Hepatocyte (in vitro differentiated cells): ENCODE measurements at regions not wholly inside any gene's neighbourhood (a gene's known extent, or its start where the extent isn't known, plus 50 kb on each side); places are given as distances from the start of the nearest gene placed in this dataset.
"Not testable (repeated sequence)": the region's sequence is repeated elsewhere in the genome, so short reads cannot be mapped to it uniquely, and the experiment has no call there.

ENCODE experiments used
- DNase-seq: peaks from one replicate; pipeline ENCODE4 v3.0.0-alpha.2; 2016; ENCODE audit warnings: low spot score
- H2AFZ ChIP-seq: fragments of 200-600 bp; sonication (generic); 2 replicates; pipeline ENCODE4 v1.6.0; 2016; ENCODE audit warnings: antibody characterized with exemption, mild to moderate bottlenecking
- H3K27ac ChIP-seq: fragments of 200-600 bp; sonication (generic); 2 replicates; pipeline ENCODE4 v1.5.1; 2016; ENCODE audit warnings: mild to moderate bottlenecking
- H3K27me3 ChIP-seq: fragments of 200-600 bp; sonication (generic); 2 replicates; pipeline ENCODE4 v1.6.1; 2016
- H3K36me3 ChIP-seq: fragments of 200-600 bp; sonication (generic); replicated peaks from 2 replicates; pipeline ENCODE4 v1.5.1; 2016; ENCODE audit warnings: low read depth; ENCODE audit not compliant: insufficient read depth
- H3K4me1 ChIP-seq: fragments of 200-600 bp; sonication (generic); 2 replicates; pipeline ENCODE4 v1.5.1; 2016; ENCODE audit warnings: mild to moderate bottlenecking, moderate library complexity; ENCODE audit not compliant: insufficient read depth
- H3K4me2 ChIP-seq: fragments of 200-600 bp; sonication (generic); 2 replicates; pipeline ENCODE4 v1.6.0; 2016
- H3K4me3 ChIP-seq: fragments of 200-600 bp; sonication (generic); 2 replicates; pipeline ENCODE4 v1.5.1; 2016; ENCODE audit warnings: mild to moderate bottlenecking
- H3K79me2 ChIP-seq: fragments of 200-600 bp; sonication (generic); 2 replicates; pipeline ENCODE4 v1.6.0; 2017; ENCODE audit warnings: mild to moderate bottlenecking
- H3K9me2 ChIP-seq: fragments of 200-600 bp; sonication (generic); replicated peaks from 2 replicates; pipeline ENCODE4 v1.6.0; 2017; ENCODE audit warnings: mild to moderate bottlenecking; ENCODE audit not compliant: insufficient read depth
- H3K9me3 ChIP-seq: fragments of 200-600 bp; sonication (generic); 2 replicates; pipeline ENCODE4 v1.5.1; 2016; ENCODE audit warnings: low read depth, mild to moderate bottlenecking
- H4K20me1 ChIP-seq: fragments of 200-600 bp; sonication (generic); 2 replicates; pipeline ENCODE4 v1.6.0; 2016; ENCODE audit warnings: mild to moderate bottlenecking; ENCODE audit not compliant: insufficient read depth, poor library complexity, severe bottlenecking
- EZH2 ChIP-seq: fragments of 200-600 bp; sonication (generic); IDR thresholded peaks from 2 replicates; pipeline ENCODE4 v1.6.1; 2016; ENCODE audit warnings: antibody characterized with exemption, mild to moderate bottlenecking, borderline replicate concordance
- EZH2phosphoT487 ChIP-seq: fragments of 200-600 bp; sonication (generic); IDR thresholded peaks from one replicate; pipeline ENCODE4 v1.6.1; 2018; ENCODE audit warnings: antibody characterized with exemption, mild to moderate bottlenecking, low read depth, moderate library complexity; ENCODE audit not compliant: unreplicated experiment, severe bottlenecking
- WGBS: methylation state at CpG from one replicate; pipeline ENCODE4 v1.1.6; 2016; ENCODE audit warnings: low lambda C conversion rate; ENCODE audit errors: missing lambda C conversion rate; 5-methylcytosine and 5-hydroxymethylcytosine counted together
- TF ChIP-seq, protein P1 (sequence below): fragments of 200-600 bp; sonication (generic); IDR thresholded peaks from 2 replicates; pipeline ENCODE4 v1.5.1; 2016; ENCODE audit warnings: antibody characterized with exemption, mild to moderate bottlenecking; ENCODE audit not compliant: poor library complexity

DNA sequence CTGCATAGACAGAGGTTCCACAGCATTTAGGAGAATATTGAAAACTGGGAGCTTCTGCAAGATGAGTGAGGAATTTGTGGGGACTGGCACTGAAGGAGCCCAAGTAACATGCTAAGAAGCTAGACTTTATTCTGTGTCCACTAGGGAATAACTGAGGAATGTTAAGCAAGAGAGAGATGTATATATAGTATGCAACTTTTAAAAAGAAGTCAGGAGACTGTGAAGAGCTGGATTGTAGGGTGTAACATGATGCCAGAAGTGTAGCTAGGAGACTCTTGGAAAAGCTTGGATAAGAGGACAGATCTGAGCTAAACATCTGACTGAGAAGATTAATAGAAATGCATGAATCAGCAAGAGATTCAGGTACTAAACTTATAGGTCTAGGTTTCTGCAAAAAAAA, 270.6 kb upstream of the MMADHC start:
- Histone ChIP-seq H3K36me3 (no peaks in the 10 kb centered on the region), H3K79me2 (no peaks in the 10 kb centered on the region), H4K20me1 (no peaks in the 10 kb centered on the region), H3K4me3 (no peak overlapping the region), H3K4me2 (no peak overlapping the region), H3K9me2 (no peaks in the 10 kb centered on the region), H3K27me3 (no peaks in the 10 kb centered on the region), H3K27ac (no peak overlapping the region), H2AFZ (no peak overlapping the region), H3K4me1 (no peaks in the 10 kb centered on the region), H3K9me3 (no peaks in the 10 kb centered on the region)
- DNase-seq = no peak
- no peak for TF ChIP-seq EZH2phosphoT487
- TF ChIP-seq EZH2 = no peak
- TF ChIP-seq, protein P1, sequence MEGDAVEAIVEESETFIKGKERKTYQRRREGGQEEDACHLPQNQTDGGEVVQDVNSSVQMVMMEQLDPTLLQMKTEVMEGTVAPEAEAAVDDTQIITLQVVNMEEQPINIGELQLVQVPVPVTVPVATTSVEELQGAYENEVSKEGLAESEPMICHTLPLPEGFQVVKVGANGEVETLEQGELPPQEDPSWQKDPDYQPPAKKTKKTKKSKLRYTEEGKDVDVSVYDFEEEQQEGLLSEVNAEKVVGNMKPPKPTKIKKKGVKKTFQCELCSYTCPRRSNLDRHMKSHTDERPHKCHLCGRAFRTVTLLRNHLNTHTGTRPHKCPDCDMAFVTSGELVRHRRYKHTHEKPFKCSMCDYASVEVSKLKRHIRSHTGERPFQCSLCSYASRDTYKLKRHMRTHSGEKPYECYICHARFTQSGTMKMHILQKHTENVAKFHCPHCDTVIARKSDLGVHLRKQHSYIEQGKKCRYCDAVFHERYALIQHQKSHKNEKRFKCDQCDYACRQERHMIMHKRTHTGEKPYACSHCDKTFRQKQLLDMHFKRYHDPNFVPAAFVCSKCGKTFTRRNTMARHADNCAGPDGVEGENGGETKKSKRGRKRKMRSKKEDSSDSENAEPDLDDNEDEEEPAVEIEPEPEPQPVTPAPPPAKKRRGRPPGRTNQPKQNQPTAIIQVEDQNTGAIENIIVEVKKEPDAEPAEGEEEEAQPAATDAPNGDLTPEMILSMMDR = no peak

- Histone ChIP-seq H3K79me2 (no peaks in the 10 kb centered on the region), H3K27ac (no peak overlapping the region), H3K9me3 (no peaks in the 10 kb centered on the region), H3K4me3 (no peak overlapping the region), H3K4me1 (no peaks in the 10 kb centered on the region), H3K27me3 (no peaks in the 10 kb centered on the region), H3K4me2 (no peak overlapping the region), H3K36me3 (no peaks in the 10 kb centered on the region), H4K20me1 (no peaks in the 10 kb centered on the region), H3K9me2 (no peaks in the 10 kb centered on the region), H2AFZ (no peak overlapping the region)
- WGBS = 100% methylated on average over 1 of the region's 1 CpG
- TF ChIP-seq, protein P1 = no peak
- no peak for TF ChIP-seq EZH2phosphoT487
- no peak for DNase-seq
Observed at GRCh38 chr2:149857344-149857743, 269.8 kb upstream of the MMADHC start.

DNA sequence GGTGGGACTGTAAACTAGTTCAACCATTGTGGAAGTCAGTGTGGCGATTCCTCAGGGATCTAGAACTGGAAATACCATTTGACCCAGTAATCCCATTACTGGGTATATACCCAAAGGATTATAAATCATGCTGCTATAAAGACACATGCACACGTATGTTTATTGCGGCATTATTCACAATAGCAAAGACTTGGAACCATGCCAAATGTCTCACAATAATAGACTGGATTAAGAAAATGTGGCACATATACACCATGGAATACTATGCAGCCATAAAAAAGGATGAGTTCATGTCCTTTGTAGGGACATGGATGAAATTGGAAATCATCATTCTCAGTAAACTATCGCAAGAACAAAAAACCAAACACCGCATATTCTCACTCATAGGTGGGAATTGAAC, 268.3 kb upstream of the MMADHC start:
- not testable (repeated sequence) for H3K9me2 ChIP-seq
- WGBS = 100% methylated on average over 2 of the region's 5 CpGs

DNA sequence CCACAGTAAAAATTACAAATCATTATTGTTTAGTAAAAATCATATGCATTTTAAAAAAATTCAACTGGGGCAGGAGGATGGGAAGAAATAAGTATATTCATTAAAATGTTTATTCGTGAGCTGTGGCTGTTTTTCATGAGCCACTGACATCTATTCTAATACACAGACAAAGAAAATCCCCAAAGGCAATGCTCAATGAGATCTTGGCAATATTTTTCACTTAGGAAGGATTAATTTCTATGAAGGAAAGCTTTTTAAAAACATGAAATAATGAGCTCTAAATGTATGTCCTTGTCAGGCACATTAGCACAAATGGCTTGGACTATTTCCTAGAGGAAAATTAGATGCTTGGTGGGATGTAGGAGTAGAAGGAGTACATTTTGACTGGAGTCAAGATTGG, 262.0 kb upstream of the MMADHC start:
- H3K36me3 ChIP-seq = no peaks in the 10 kb centered on the region

More for the DNA sequence above, 268.3 kb upstream of the MMADHC start:
- not testable (repeated sequence) for H3K36me3 ChIP-seq, H3K4me3 ChIP-seq, DNase-seq, H2AFZ ChIP-seq, H3K27me3 ChIP-seq, H3K4me2 ChIP-seq, H4K20me1 ChIP-seq, H3K27ac ChIP-seq, H3K4me1 ChIP-seq, H3K79me2 ChIP-seq, H3K9me3 ChIP-seq

More for the DNA sequence above, 262.0 kb upstream of the MMADHC start:
- Histone ChIP-seq H2AFZ (no peak overlapping the region), H3K4me3 (no peak overlapping the region), H3K4me1 (no peaks in the 10 kb centered on the region), H3K79me2 (no peaks in the 10 kb centered on the region), H3K9me2 (no peaks in the 10 kb centered on the region), H3K27me3 (no peaks in the 10 kb centered on the region), H3K27ac (no peak overlapping the region), H3K4me2 (no peak overlapping the region), H4K20me1 (no peaks in the 10 kb centered on the region), H3K9me3 (no peaks in the 10 kb centered on the region)
- no peak for DNase-seq
- 75% methylated on average over 1 of the region's 1 CpG for WGBS
- TF ChIP-seq EZH2 (no peak), EZH2phosphoT487 (no peak)
- TF ChIP-seq, protein P1 = no peak
